IPS DF 6.9 (cell line): ENCODE measurements at regions not wholly inside any gene's neighbourhood (a gene's known extent, or its start where the extent isn't known, plus 50 kb on each side); places are given as distances from the start of the nearest gene placed in this dataset.

ENCODE experiments used
- DNase-seq: peaks from one replicate; pipeline ENCODE4 v3.0.0-alpha.2; 2013; ENCODE audit warnings: low read depth, low spot score
- H3K27ac ChIP-seq: one replicate; pipeline ENCODE4 v1.5.1; 2013; ENCODE audit warnings: low read length, control low read depth
- H3K27me3 ChIP-seq: 2 replicates; pipeline ENCODE4 v1.6.1; 2013; ENCODE audit warnings: mild to moderate bottlenecking, low read length; ENCODE audit not compliant: control insufficient read depth, insufficient read depth
- H3K36me3 ChIP-seq: 2 replicates; pipeline ENCODE4 v1.6.1; 2013; ENCODE audit warnings: low read length; ENCODE audit not compliant: control insufficient read depth, insufficient read depth
- H3K4me1 ChIP-seq: 2 replicates; pipeline ENCODE4 v1.6.1; 2013; ENCODE audit warnings: low read length; ENCODE audit not compliant: control insufficient read depth, insufficient read depth
- H3K4me3 ChIP-seq: 2 replicates; pipeline ENCODE4 v1.5.1; 2013; ENCODE audit warnings: mild to moderate bottlenecking, low read length
- H3K9me3 ChIP-seq: 2 replicates; pipeline ENCODE4 v1.6.1; 2013; ENCODE audit warnings: low read length, inconsistent platforms; ENCODE audit not compliant: control insufficient read depth, insufficient read depth
- WGBS: extraction: QIAGEN DNeasy Blood & Tissue Kit; methylation state at CpG from one replicate; pipeline ENCODE4 v1.1.7; 2013; ENCODE audit warnings: mixed read lengths, missing lambda C conversion rate; ENCODE audit not compliant: insufficient read length, insufficient coverage; 5-methylcytosine and 5-hydroxymethylcytosine counted together

DNA sequence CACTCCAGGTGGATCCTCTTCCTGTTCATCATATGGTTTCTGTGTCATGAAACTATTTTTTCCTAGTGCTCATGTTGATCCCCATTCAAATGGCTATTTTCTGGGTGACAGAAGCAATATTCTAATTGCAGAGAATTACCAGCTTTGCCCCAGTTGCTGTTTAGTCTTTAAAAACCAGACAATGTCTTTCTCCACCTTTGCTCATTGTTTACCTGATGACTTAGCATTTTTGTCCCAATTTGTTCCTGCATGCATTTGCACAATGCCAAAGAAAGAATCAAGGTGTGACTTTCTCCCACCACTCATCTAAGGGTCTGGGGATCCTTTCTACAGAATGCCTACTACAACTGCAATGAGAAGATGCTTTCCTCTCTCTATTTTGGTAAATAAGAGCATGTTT, 439.9 kb upstream of the MAF start:
- H3K4me3 ChIP-seq = no peak overlapping the region
- H3K27ac ChIP-seq = no peak overlapping the region
- H3K4me1 ChIP-seq = no peaks in the 10 kb centered on the region
- H3K27me3 ChIP-seq = no peaks in the 10 kb centered on the region
- H3K9me3 ChIP-seq = no peaks in the 10 kb centered on the region
- DNase-seq = no peak
- no peaks in the 10 kb centered on the region for H3K36me3 ChIP-seq

DNA sequence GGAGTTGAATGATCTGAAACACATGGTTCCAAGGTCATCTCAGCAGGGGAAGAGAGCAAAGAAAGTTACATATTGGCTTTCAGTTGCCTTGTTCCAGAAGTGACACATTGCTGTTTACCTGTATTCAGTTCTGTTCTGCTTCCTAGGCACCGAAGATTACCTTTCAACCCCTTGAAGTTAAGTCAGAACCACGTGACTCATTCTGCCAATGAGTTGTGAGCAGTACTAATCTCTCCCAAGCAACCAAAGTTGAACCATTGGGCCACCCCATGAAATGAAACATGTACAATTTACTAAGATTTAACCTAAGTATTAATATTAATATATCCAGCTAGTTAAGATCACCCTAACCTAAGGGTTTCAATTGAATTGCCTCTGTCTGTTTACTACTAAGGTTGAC, 439.2 kb upstream of the MAF start:
- no peaks in the 10 kb centered on the region for H3K36me3 ChIP-seq
- no peak overlapping the region for H3K4me3 ChIP-seq
- no peak for DNase-seq
- WGBS = no CpG with 5 or more reads among the region's 2 CpGs
- H3K27me3 ChIP-seq = no peaks in the 10 kb centered on the region
- H3K4me1 ChIP-seq = no peaks in the 10 kb centered on the region
- H3K9me3 ChIP-seq = no peaks in the 10 kb centered on the region
- H3K27ac ChIP-seq = no peak overlapping the region

DNA sequence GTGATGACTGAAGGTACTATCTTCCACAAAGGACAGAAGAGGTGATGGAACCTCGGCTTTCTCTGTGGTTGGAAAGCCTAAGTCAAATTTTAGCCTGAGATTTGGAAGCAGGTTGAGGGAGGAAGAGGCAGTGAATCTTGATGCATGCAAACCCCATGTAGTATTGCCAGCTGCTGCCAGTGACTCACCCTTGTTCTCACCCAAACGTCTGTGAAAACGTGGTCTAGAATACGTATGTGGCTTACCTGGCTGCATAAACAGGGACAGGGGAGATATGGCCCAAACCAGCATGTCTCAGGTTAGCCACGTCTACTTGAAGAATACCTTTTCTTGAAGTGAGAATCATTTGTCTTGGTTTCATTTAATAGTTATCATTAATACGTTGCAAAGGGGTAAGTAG, 438.0 kb upstream of the MAF start:
- Histone ChIP-seq H3K4me3 (no peak overlapping the region), H3K27me3 (no peaks in the 10 kb centered on the region), H3K9me3 (no peaks in the 10 kb centered on the region), H3K36me3 (no peaks in the 10 kb centered on the region), H3K4me1 (no peaks in the 10 kb centered on the region), H3K27ac (no peak overlapping the region)
- WGBS = no CpG with 5 or more reads among the region's 6 CpGs
- no peak for DNase-seq

DNA sequence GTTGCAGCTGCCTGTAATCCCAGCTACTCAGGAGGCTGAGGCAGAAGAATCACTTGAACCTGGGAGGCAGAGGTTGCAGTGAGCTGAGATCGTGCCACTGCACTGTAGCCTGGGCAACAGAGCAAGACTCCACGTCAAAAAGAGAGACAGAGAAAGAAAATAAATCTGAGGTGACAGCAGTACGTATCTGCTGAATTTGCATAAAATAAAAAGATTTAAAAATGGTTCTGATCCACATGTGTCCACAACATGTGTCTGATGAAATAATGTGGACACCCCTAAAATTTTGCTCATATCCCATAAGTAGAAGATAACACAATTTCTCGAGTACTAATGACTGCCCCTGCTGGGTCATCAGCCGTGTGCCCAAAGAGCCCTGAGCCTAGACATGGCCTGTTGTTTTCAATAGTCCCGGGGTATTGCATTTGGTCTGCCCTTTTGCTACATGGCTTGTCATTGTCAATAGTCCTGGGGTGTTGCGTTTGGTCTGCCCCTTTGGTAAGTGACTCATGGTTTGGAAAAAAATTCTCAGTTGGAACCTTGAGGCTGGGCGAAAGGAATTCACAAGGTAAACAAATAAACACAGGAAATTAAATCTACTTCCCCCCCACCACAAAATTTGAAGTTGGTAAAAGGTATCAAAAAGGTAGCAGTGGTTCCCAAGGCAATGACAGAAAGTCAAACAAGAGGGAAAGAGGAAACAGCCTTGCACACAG, 434.6 kb upstream of the MAF start:
- no peaks in the 10 kb centered on the region for H3K36me3 ChIP-seq
- H3K9me3 ChIP-seq = no peaks in the 10 kb centered on the region
- no peak overlapping the region for H3K4me3 ChIP-seq
- no peak for DNase-seq
- no peak overlapping the region for H3K27ac ChIP-seq
- WGBS = no CpG with 5 or more reads among the region's 8 CpGs
- H3K27me3 ChIP-seq = no peaks in the 10 kb centered on the region
- no peaks in the 10 kb centered on the region for H3K4me1 ChIP-seq

DNA sequence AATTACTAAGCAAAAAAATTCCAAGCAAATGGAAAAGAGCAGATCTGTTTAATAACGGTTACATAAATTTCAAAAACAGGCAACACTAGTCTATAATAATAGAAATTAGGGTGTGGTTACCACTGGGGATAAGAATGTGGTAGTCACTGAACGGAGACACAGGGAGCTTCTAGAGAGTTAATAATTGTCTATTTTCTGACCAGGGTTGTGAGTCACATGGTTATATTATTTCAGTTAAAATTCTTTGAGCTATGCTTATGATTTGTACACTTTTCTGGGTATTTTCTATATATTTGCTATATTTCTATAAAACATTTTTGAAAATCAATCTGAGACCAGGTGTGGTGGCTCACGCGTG, 433.9 kb upstream of the MAF start:
- no CpG with 5 or more reads among the region's 4 CpGs for WGBS
- no peak overlapping the region for H3K4me3 ChIP-seq
- no peaks in the 10 kb centered on the region for H3K4me1 ChIP-seq
- no peak for DNase-seq
- H3K27ac ChIP-seq = no peak overlapping the region
- H3K27me3 ChIP-seq = no peaks in the 10 kb centered on the region
- H3K36me3 ChIP-seq = no peaks in the 10 kb centered on the region
- no peaks in the 10 kb centered on the region for H3K9me3 ChIP-seq

DNA sequence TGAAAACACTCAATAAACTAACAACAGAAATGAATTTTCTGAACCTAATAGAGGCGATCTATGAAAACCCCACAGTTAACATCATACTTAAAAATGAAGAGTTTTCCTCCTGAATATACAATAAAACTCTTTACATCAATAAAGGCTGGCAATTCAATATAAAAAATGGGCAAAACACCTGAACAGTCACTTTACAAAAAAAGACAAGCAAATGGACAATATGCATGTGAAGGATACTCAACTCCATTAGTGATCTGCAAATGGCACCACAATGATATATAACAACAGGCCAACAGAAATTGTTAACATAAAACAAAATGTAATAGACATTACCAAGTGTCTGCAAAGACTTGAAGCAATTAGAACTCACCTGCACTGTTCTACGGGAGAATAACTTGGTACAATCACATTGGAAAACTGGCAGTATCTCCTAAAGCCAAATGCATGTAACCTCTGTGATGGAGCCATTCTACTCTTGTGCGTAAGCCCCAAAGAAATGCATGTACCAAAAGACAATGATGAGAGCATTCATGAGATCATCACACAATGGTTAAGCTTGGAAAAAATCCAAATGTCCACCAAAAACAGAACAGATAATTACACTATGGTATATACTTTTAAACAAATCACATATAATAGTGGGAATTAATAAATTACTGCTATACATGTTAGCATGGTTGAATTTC, 433.4 kb upstream of the MAF start:
- Histone ChIP-seq H3K9me3 (no peaks in the 10 kb centered on the region), H3K27ac (no peak overlapping the region)
- WGBS = no CpG with 5 or more reads among the region's 3 CpGs

DNA sequence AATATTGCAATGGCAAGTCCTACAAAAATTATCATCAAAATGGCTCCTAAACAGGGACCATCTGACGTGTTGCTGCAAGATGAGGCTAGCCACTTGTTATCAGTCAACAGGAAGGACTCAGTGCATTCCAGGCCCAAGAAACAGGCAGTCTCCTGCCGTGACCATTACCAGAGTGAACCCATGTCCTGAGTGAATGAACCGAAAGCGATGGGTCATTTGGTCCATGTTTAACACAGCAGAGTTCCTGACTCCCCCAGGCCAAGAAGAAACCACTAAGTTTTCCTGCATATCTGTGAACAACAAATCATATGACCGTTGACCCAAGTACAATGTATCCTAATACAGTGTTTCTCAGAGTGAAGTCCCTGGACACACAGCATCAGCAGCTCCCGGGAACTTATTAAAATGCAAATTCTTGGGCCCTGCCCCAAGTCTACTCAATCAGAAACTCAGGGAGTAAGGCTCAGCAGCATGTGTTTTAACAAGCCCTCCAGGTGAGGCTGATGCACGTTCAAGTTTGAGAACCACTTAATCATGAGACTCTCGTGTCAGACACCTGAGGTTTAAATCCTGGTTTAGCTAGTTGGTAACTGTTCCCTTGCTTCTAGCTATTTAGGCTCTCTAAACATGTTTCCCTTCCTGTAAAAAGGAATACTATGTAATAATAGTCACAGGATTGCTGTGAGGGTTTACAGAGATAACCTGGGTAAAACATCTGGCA, 429.4 kb upstream of the MAF start:
- Histone ChIP-seq H3K27ac (no peak overlapping the region), H3K4me3 (no peak overlapping the region), H3K9me3 (no peaks in the 10 kb centered on the region), H3K27me3 (no peaks in the 10 kb centered on the region), H3K4me1 (no peaks in the 10 kb centered on the region), H3K36me3 (no peaks in the 10 kb centered on the region)
- WGBS = no CpG with 5 or more reads among the region's 8 CpGs
- no peak for DNase-seq

More for the DNA sequence above, 433.4 kb upstream of the MAF start:
- H3K4me1 ChIP-seq = no peaks in the 10 kb centered on the region
- DNase-seq = no peak
- no peaks in the 10 kb centered on the region for H3K27me3 ChIP-seq
- H3K4me3 ChIP-seq = no peak overlapping the region
- H3K36me3 ChIP-seq = no peaks in the 10 kb centered on the region

DNA sequence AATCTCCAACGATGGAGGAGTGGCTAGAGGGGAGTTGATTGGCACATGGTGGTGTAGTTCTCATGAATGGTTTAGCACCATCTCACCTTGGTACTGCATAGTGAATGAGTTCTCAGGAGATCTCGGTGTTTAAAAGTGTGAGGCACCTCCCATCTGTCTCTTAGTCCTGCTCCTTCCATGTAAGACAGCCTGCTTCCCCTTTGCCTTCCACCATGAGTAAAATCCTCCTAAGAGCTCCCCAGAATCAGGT, 428.8 kb upstream of the MAF start:
- WGBS = no CpG with 5 or more reads among the region's 2 CpGs
- Histone ChIP-seq H3K27me3 (no peaks in the 10 kb centered on the region), H3K36me3 (no peaks in the 10 kb centered on the region), H3K27ac (no peak overlapping the region), H3K4me1 (no peaks in the 10 kb centered on the region), H3K9me3 (no peaks in the 10 kb centered on the region), H3K4me3 (no peak overlapping the region)
- no peak for DNase-seq

DNA sequence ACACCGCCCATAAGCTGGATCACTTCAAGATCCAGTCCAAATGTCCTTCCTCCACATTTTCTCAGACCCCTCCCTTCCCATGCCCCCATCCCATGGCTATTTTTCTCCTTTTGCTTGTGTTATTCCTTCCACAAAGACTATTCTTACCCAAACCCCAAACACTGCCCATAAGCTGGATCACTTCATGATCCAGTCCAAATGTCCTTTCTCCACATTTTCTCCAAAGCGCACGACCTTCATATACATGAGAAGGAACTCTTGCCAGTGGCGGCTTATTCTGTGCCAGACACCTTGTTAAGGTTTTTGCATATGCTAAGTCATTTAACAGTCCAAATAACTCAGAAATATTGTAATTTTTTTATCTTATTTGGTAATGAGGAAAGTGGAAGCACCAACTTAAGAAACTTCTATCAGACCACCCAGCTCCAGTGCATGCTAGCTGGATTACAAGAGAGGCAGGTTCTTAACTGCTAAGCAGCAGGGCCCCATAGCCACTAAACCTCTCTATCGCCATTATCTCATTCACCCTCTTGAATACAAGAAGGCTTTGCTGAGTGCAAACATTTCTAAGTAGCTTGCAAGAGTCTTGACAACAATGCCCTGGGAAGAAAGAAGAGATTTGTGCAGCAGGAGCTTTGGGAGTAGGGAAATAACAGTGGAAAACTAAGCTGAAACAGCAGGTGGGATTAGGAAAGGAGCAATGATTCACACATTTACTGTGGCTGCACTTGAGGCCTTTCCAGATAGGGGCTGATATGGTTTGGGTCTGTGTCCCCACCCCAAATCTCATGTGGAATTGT, 428.2 kb upstream of the MAF start:
- no peak overlapping the region for H3K27ac ChIP-seq

DNA sequence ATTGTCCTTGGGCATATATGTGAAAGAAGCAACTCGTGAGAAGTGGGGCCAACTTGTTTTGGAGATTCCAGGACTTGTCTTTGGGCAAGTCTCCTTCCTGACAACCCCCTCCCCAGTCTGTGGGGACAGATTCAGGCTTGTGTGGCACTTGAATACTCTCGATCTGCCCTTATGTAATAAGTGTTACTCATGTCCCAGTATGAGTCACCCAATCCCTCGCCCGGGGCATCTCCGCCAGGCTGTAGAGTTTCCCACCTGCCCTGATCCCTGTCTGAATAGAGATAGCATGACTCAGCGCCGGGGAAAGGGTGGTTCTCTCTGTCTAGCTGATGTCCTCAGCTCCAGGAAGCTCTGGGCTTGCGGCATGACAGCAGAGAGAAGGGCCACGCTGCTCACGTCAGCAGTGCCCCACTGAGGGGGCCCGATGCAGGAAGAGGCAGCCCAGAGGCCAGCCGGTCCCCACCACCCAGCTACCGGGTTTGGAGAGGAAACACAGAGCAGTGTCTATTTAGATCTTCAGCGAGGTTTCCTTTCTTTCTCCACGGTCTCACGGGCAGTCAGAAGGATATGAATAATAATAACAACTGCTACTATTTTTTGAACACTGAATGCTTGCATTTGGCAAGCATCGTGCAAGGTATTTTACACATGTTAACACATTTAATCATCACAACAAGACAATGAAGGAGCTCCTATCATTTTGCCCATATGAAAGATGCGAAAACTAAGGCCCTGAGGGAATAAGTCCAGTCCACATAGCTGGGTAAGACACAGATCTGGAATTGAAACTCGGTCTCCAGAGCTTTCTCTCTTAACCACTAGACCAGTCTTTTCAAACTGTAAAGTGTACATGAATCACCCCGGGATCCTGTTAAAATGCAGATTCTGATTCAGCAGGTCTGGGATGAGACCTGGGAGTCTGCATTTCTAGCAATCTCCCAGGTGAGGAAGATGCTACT, 426.7 kb upstream of the MAF start:
- Histone ChIP-seq H3K27me3 (no peaks in the 10 kb centered on the region), H3K9me3 (no peaks in the 10 kb centered on the region), H3K27ac (no peak overlapping the region), H3K4me1 (no peaks in the 10 kb centered on the region), H3K4me3 (no peak overlapping the region), H3K36me3 (no peaks in the 10 kb centered on the region)
- no CpG with 5 or more reads among the region's 20 CpGs for WGBS
- no peak for DNase-seq

More for the DNA sequence above, 428.2 kb upstream of the MAF start:
- DNase-seq = no peak
- H3K36me3 ChIP-seq = no peaks in the 10 kb centered on the region
- H3K4me3 ChIP-seq = no peak overlapping the region
- WGBS = no CpG with 5 or more reads among the region's 5 CpGs
- H3K9me3 ChIP-seq = no peaks in the 10 kb centered on the region
- H3K27me3 ChIP-seq = no peaks in the 10 kb centered on the region
- no peaks in the 10 kb centered on the region for H3K4me1 ChIP-seq
